Left lung (tissue), 4 donors: ENCODE measurements at regions not wholly inside any gene's neighbourhood (a gene's known extent, or its start where the extent isn't known, plus 50 kb on each side); places are given as distances from the start of the nearest gene placed in this dataset.
A peak's percentile ranks its signal among the peaks of the same experiment; 100 is the strongest.

Experiments used
- ATAC-seq: fragments of 200-7000 bp; cut with Tn5 transposase; one replicate; pipeline ENCODE4 v1.9.1; 2020; ENCODE audit warnings: moderate library complexity
- DNase-seq, 4 donors: peaks; one replicate each; pipeline ENCODE4 v3.0.0-alpha.2; 2013 to 2020
- H3K27ac ChIP-seq, 2 donors: fragments of 200-600 bp; sonication (generic) in 1 of 2; one replicate each; pipeline versions ENCODE4 v1.5.0 to v1.8.0; 2020 to 2021
- H3K27me3 ChIP-seq, 2 donors: fragments of 200-600 bp; sonication (generic) in 1 of 2; one replicate each; pipeline versions ENCODE4 v1.5.0 to v1.8.0; 2020 to 2021
- H3K36me3 ChIP-seq, 2 donors: fragments of 200-600 bp; sonication (generic) in 1 of 2; one replicate each; pipeline versions ENCODE4 v1.5.0 to v1.8.0; 2020 to 2021
- H3K4me1 ChIP-seq, 2 donors: fragments of 200-600 bp; one replicate each; pipeline ENCODE4 v1.8.0; 2021
- H3K4me3 ChIP-seq, 2 donors: fragments of 200-600 bp; sonication (generic) in 1 of 2; one replicate each; pipeline versions ENCODE4 v1.5.0 to v1.8.0; 2020 to 2021; ENCODE audit warnings: mild to moderate bottlenecking in 1 of 2
- H3K9me3 ChIP-seq, 2 donors: fragments of 200-600 bp; sonication (generic) in 1 of 2; one replicate each; pipeline versions ENCODE4 v1.5.0 to v1.8.0; 2020 to 2021
- intact Hi-C, 2 donors: fragments of 100-400 bp; cut with DNase I; formaldehyde crosslinking; loops; one replicate each; pipeline versions ENCODE4 v1.11.2 to v1.14.2; 2022
- TF ChIP-seq, protein P1 (sequence below), 2 donors: fragments of 200-600 bp; sonication (generic) in 1 of 2; IDR thresholded peaks; one replicate each; pipeline versions ENCODE4 v1.5.0 to v1.8.0; 2021; ENCODE audit warnings: antibody characterized with exemption in 2 of 2
- donor health status: DM: no; HTN: yes; CAD: no.
- donor health status: DM: no; HTN: no; CAD: no.

DNA sequence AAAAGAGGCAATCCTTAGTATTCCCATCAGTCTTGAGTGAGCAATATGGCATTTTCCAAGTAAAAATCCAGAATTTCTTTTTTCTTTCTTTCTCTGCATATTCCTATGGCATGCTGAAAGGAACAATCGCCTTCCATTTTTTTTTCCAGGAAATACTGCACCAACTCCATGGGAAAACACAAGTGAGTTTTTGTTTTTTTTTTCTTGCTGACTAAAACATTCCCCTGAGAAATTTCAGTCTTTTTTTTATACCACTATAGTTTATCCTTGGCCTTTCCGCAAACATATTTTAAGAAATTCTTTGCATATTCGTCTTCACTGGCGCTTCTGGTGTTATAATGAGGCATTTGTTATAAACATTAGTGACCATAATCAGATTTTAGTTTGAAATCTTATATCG is 429.6 kb upstream of the MDFIC2 start:
- no peaks in the 10 kb centered on the region for H3K36me3 ChIP-seq
- H3K9me3 ChIP-seq, result no peaks in the 10 kb centered on the region
- no peak for ATAC-seq
- no peaks in the 10 kb centered on the region for H3K4me1 ChIP-seq
- H3K27me3 ChIP-seq, result no peaks in the 10 kb centered on the region
- no peak for DNase-seq
- H3K27ac ChIP-seq, result no peak overlapping the region
- TF ChIP-seq, protein P1, sequence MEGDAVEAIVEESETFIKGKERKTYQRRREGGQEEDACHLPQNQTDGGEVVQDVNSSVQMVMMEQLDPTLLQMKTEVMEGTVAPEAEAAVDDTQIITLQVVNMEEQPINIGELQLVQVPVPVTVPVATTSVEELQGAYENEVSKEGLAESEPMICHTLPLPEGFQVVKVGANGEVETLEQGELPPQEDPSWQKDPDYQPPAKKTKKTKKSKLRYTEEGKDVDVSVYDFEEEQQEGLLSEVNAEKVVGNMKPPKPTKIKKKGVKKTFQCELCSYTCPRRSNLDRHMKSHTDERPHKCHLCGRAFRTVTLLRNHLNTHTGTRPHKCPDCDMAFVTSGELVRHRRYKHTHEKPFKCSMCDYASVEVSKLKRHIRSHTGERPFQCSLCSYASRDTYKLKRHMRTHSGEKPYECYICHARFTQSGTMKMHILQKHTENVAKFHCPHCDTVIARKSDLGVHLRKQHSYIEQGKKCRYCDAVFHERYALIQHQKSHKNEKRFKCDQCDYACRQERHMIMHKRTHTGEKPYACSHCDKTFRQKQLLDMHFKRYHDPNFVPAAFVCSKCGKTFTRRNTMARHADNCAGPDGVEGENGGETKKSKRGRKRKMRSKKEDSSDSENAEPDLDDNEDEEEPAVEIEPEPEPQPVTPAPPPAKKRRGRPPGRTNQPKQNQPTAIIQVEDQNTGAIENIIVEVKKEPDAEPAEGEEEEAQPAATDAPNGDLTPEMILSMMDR (IDR thresholded peaks at IDR 0.05), result no peak
- H3K4me3 ChIP-seq, result no peak overlapping the region
- intact Hi-C loops, result no loop called here

DNA sequence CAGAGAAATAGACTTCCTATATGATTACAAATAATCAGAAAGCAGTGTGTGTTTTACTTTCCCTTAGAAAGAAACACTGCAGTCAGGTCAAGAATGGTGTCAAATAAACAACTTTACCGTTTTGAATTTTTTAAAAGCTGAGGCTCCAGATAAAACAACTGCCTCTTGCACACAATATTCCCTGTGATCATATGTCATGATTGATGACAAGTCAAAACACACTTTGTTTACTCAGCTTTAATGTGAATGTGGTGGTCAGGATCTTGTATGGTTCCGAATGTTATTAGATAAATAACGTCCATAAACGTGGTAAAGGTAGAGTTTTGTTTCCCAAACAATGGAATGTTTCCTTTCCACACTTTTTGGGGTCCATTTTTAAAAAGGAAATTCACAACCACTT is 428.4 kb upstream of the MDFIC2 start:
- no peak for DNase-seq
- Histone ChIP-seq H3K27ac (no peak overlapping the region), H3K9me3 (no peaks in the 10 kb centered on the region), H3K4me1 (no peaks in the 10 kb centered on the region), H3K4me3 (no peak overlapping the region), H3K27me3 (no peaks in the 10 kb centered on the region), H3K36me3 (no peaks in the 10 kb centered on the region)
- TF ChIP-seq, protein P1 (IDR thresholded peaks at IDR 0.05), result no peak
- no peak for ATAC-seq
- intact Hi-C loops, result no loop called here

DNA sequence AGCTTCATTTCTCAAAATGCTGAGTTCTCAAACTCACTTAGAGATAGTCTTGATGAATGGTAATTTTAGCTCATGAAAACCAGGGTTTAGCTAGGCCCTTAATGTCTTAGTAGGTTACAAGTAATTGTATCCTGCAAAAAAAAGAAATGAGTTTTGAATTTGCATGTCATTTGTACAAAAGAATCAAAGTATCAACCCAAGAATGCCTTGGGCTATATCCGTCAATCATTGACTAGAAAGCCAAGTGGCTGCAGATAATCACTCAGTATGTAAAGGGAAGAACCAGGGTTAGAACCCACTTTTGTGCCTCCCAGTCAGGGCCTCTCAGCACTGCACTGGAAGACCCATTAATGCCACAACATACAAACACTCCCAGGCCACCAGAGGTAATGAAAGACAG is 427.6 kb upstream of the MDFIC2 start:
- no peak for DNase-seq
- no peak for ATAC-seq
- Histone ChIP-seq H3K9me3 (no peaks in the 10 kb centered on the region), H3K27ac (no peak overlapping the region), H3K4me3 (no peak overlapping the region), H3K27me3 (no peaks in the 10 kb centered on the region), H3K36me3 (no peaks in the 10 kb centered on the region), H3K4me1 (no peaks in the 10 kb centered on the region)
- TF ChIP-seq, protein P1 (IDR thresholded peaks at IDR 0.05), result no peak
- intact Hi-C loops, result no loop called here

DNA sequence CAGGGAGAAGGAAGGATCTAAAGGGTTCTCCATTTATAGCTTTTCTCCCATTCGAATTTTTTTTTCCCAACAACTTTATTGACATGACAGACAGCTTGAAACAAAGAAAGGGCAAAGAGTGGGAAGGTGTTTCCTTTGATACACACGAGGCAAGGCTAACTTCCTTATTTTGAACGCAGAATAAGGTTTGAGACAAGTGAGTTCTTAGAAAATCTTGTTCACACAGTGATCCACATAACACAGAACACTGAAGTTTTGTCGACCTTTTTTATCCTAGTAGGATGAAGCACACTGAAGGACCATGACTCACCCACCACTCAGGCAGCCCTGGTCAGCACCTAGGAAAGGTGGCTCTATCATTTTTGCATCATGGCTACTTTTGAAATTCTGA is 425.8 kb upstream of the MDFIC2 start:
- DNase-seq (no peak), ATAC-seq (peak; percentile 57)
- intact Hi-C loops, result no loop called here
- Histone ChIP-seq H3K4me1 (no peaks in the 10 kb centered on the region), H3K36me3 (no peaks in the 10 kb centered on the region), H3K27me3 (no peaks in the 10 kb centered on the region), H3K27ac (no peak overlapping the region), H3K9me3 (no peaks in the 10 kb centered on the region), H3K4me3 (no peak overlapping the region)
- TF ChIP-seq, protein P1 (IDR thresholded peaks at IDR 0.05), result no peak

DNA sequence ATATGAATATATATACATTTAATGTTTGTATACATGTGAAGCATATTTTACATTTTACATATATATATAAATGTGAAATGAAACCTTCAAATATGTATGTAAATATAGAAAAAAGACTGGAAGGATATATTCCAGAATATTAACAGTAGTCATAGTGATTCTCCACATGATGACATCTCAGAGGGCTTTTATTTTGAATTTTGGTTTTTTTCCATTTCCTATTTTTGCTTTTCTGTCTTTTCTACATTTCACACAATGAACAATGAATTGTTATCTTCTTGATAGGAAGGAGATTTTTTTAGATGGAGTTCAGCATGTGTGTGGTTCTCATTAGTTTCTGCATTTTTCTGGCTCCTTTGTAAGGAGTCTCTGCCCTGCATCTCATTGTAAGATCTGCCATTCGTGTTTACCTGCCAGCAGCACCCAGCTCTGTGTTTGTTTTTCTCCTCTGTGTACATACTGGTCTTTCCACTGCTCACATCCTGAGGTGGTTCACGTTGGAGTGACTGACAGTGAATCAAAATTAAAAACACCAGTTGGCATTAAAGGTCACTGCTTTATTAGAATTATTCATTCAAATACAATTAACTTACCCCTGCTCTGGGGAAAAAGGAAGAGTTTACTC is 425.3 kb upstream of the MDFIC2 start:
- H3K4me3 ChIP-seq, result no peak overlapping the region
- H3K9me3 ChIP-seq, result no peaks in the 10 kb centered on the region
- H3K4me1 ChIP-seq, result no peaks in the 10 kb centered on the region
- H3K36me3 ChIP-seq, result no peaks in the 10 kb centered on the region
- ATAC-seq (peak; percentile 72), DNase-seq (no peak)
- TF ChIP-seq, protein P1 (IDR thresholded peaks at IDR 0.05), result no peak
- H3K27ac ChIP-seq, result no peak overlapping the region
- intact Hi-C loops, result no loop called here
- H3K27me3 ChIP-seq, result no peaks in the 10 kb centered on the region
